22Rv1 (cell line): ENCODE measurements at regions not wholly inside any gene's neighbourhood (a gene's known extent, or its start where the extent isn't known, plus 50 kb on each side); places are given as distances from the start of the nearest gene placed in this dataset.

ENCODE experiments used
- H3K27ac ChIP-seq: fragments of 450-650 bp; 2 replicates; pipeline ENCODE4 v1.5.1; 2017
- CTCF ChIP-seq: fragments of 450-650 bp; IDR thresholded peaks from 2 replicates; pipeline ENCODE4 v1.5.1; 2017; ENCODE audit warnings: mild to moderate bottlenecking
- ZFX ChIP-seq: fragments of 450-650 bp; IDR thresholded peaks from 2 replicates; pipeline ENCODE4 v1.6.1; 2017; ENCODE audit warnings: antibody characterized with exemption, borderline replicate concordance

- no peak overlapping the region for H3K27ac ChIP-seq
- TF ChIP-seq ZFX (no peak), CTCF (no peak)
Observed at GRCh38 chr13:105492216-105492615, 1043.2 kb downstream of the EFNB2 start.

DNA sequence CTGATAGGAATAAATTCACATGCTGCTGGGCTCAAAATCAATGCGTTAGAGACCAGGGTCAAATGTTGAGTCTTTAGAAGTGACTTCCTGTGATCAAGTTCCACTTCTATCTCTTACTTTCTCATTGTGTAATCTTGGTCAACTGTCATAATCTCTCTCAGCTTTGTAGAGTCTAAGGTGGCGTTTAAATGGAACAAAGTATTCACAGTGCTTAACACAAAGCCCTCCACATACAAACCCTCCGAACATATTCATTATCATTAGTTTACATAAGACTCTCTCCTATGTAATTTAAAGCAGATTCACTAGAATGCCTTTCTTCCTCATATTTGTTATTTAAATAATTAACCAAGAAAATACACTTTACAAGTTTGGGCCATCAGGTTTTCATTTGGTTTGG is 1044.1 kb downstream of the EFNB2 start:
- TF ChIP-seq CTCF (no peak), ZFX (no peak)
- no peak overlapping the region for H3K27ac ChIP-seq

DNA sequence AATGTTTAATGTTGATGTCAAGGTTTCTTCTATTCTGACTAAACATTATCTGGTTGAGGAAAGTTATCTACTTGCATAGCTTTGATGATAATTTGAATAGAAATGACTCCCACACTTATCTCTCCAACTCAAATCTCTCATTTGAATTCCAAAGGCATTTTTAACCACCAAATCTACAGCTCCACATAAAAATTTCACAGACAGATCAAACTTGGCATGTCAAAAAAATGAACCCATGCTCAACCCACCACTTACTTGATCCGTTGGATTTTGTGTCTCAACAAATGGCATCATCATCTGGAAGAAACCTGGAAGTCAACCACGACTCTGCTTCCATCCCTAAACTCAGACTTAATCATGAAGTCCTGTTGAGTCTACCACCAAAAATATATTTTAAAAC is 1050.4 kb downstream of the EFNB2 start:
- TF ChIP-seq ZFX, result no peak
- TF ChIP-seq CTCF, result no peak
- H3K27ac ChIP-seq, result no peak overlapping the region

DNA sequence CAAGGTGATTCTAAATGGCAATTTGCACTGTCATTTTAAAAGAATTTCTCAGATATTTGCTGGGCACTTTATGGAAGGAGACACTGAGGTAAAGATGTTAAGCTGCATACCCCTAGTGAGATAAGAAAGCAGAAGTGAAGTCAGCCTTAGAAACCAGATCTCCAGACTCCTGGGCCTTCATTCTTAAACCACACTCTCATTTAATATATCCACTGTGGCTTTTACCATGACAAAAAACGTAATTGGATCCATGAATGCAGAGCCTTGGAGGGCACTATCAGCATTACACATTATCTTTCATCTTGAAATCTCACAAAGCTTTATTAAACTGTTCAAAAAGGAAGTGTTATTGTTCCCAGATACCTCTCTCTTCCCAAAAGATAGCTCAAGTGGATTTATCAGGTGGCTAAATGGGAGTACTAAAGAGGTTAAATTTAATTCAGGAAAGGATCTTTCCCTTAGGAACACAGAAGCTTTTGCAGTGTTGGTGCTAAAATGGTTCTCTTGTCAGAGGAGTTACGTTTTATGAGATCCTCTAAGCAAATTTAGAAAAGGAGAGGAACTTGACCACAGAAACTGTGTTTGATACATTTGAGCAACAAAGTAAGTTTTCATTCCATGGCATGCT is 1060.4 kb downstream of the EFNB2 start:
- H3K27ac ChIP-seq, result no peak overlapping the region

GRCh38 chr13:105471673-105472072 is 1063.8 kb downstream of the EFNB2 start:
- no peak overlapping the region for H3K27ac ChIP-seq
- TF ChIP-seq ZFX (no peak), CTCF (no peak)

More for the DNA sequence above, 1060.4 kb downstream of the EFNB2 start:
- TF ChIP-seq CTCF (no peak), ZFX (no peak)

GRCh38 chr13:105466376-105466775 is 1069.1 kb downstream of the EFNB2 start:
- no peak for TF ChIP-seq CTCF
- TF ChIP-seq ZFX, result no peak
- H3K27ac ChIP-seq, result no peak overlapping the region

DNA sequence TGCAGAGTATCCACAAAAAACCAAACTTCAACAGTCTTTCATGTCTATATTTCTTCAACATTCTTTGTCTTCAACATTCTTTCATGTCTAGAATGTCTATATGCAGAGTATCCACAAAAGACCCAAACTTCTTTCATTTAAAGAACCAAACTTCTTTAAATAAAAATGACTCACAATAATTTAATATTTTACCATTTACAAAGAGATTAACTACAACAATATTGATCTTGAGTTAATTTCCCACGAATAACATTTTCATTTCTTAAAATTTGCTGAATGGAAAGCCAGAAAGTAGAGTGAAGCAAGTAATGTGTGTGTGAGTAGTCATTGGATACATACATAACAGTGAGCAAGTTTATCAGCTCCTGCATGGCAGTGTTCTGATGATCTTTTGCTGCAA is 1069.7 kb downstream of the EFNB2 start, which contains the start of gene DAOA:
TSS of gene DAOA (plus strand) at position 301 of the 400 bp plus-strand sequence.
- no peak for TF ChIP-seq CTCF
- TF ChIP-seq ZFX, result no peak
- H3K27ac ChIP-seq, result no peak within 1 kb of the TSS
